ENCODE measurements at regions not wholly inside any gene's neighbourhood (a gene's known extent, or its start where the extent isn't known, plus 50 kb on each side); places are given as distances from the start of the nearest gene placed in this dataset.

- Histone ChIP-seq H3K4me1 (ENCODE audit: control insufficient read depth in 1 of 2, insufficient read depth in 2 of 2, low read length in 2 of 2) (no peaks in the 10 kb centered on the region), H3K4me3 (replicated peaks in 1 of 2; ENCODE audit: low read depth in 1 of 2, low read length in 2 of 2) (no peak overlapping the region), H3K9me2 (ENCODE audit: insufficient read depth) (no peaks in the 10 kb centered on the region), H3K36me3 (ENCODE audit: control insufficient read depth in 1 of 2, insufficient read depth in 2 of 2, low read length in 2 of 2) (no peaks in the 10 kb centered on the region), H3K27me3 (ENCODE audit: insufficient read depth, low read length) (no peaks in the 10 kb centered on the region), H3K9ac (ENCODE audit: low read length) (no peak overlapping the region), H3K27ac (ENCODE audit: low read depth, low read length) (no peak overlapping the region), H2AFZ (ENCODE audit: low read depth, low read length, poor library complexity, severe bottlenecking) (no peak overlapping the region), H3K79me2 (ENCODE audit: insufficient read depth, low read length) (no peaks in the 10 kb centered on the region), H4K20me1 (ENCODE audit: insufficient read depth) (no peaks in the 10 kb centered on the region), H3K4me2 (ENCODE audit: low read length) (no peak overlapping the region), H3K9me3 (ENCODE audit: control insufficient read depth in 1 of 2, insufficient read depth in 1 of 2, low read depth in 1 of 2, low read length in 2 of 2) (no peaks in the 10 kb centered on the region)
- POLR2A ChIA-PET, result no interaction called here
- ATAC-seq (no peak), DNase-seq (ENCODE audit: low read depth, low spot score) (no peak)
- no peak for TF ChIP-seq JUND (IDR thresholded peaks at IDR 0.05)
- TF ChIP-seq ZFX (IDR thresholded peaks at IDR 0.05), result no peak
- no peak for TF ChIP-seq FOSL1 (IDR thresholded peaks at IDR 0.05; ENCODE audit: low read depth)
- no peak for TF ChIP-seq ZNF274 (IDR thresholded peaks at IDR 0.05; ENCODE audit: low read depth, low read length)
- no peak for TF ChIP-seq SIN3A (IDR thresholded peaks at IDR 0.05; ENCODE audit: low read depth)
- no peak for TF ChIP-seq EZH2 (IDR thresholded peaks at IDR 0.05)
- no peak for TF ChIP-seq SP1 (IDR thresholded peaks at IDR 0.05; ENCODE audit: low read depth)
- TF ChIP-seq RAD21 (IDR thresholded peaks at IDR 0.05; ENCODE audit: low read depth), result no peak
- TF ChIP-seq MAX (IDR thresholded peaks at IDR 0.05), result no peak
- TF ChIP-seq, protein P1, sequence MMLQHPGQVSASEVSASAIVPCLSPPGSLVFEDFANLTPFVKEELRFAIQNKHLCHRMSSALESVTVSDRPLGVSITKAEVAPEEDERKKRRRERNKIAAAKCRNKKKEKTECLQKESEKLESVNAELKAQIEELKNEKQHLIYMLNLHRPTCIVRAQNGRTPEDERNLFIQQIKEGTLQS (IDR thresholded peaks at IDR 0.05), result no peak
- TF ChIP-seq CEBPB (IDR thresholded peaks at IDR 0.05; ENCODE audit: low read depth), result no peak
- TF ChIP-seq EGR1 (IDR thresholded peaks at IDR 0.05; ENCODE audit: low read depth), result no peak
- no peak for TF ChIP-seq EZH2phosphoT487 (IDR thresholded peaks at IDR 0.05; ENCODE audit: borderline replicate concordance)
- TF ChIP-seq YY1 (IDR thresholded peaks at IDR 0.05; ENCODE audit: extremely low read depth, insufficient replicate concordance, low read depth, low read length), result no peak
- TF ChIP-seq TCF7L2 (IDR thresholded peaks at IDR 0.05; ENCODE audit: borderline replicate concordance, extremely low read depth, insufficient read depth, insufficient read length), result no peak
- TF ChIP-seq ZBTB33 (IDR thresholded peaks at IDR 0.05; ENCODE audit: extremely low read depth, insufficient replicate concordance, low read length), result no peak
- TF ChIP-seq REST (IDR thresholded peaks at IDR 0.05; ENCODE audit: low read depth), result no peak
- TF ChIP-seq POLR2A (IDR thresholded peaks at IDR 0.05; ENCODE audit: borderline replicate concordance, extremely low read depth, insufficient read depth, insufficient read length), result no peak
- TF ChIP-seq CBX3 (IDR thresholded peaks at IDR 0.05; ENCODE audit: low read depth), result no peak
- TF ChIP-seq SRF (IDR thresholded peaks at IDR 0.05; ENCODE audit: low read depth), result no peak
- CTCF ChIA-PET, result no interaction called here
- RAD21 ChIA-PET (ENCODE audit: low non-redundant PET in 1 of 2, low total read pairs in 2 of 2, uncharacterized antibody in 2 of 2, unreplicated experiment in 2 of 2), result no interaction called here
- intact Hi-C loops (cut with micrococcal nuclease), result loop anchor here (10.0 kb wide), 1 partner anchor 62 kb away; no protein-coding TSS in a partner anchor
- no TSS peak for BruUV-seq (replicated peaks)
These were observed 80.2 kb upstream of the ACP3 start for GRCh38 chr3:132236701-132237651.

All from HCT116 (cell line).